Stimulated activated CD4-positive, alpha-beta T cell treated with anti-CD3 and anti-CD28 coated beads, Interleukin-15, amount 100 ng/mL, for 1 hour (primary cell): ENCODE measurements at regions not wholly inside any gene's neighbourhood (a gene's known extent, or its start where the extent isn't known, plus 50 kb on each side); places are given as distances from the start of the nearest gene placed in this dataset.

Experiments
- DNase-seq, 2 donors: peaks; one replicate each; pipeline ENCODE4 v3.0.0-alpha.2; 2020; ENCODE audit warnings: low read depth in 1 of 2, low spot score in 1 of 2

- no peak for DNase-seq
Measured at GRCh38 chr15:69784798-69785566, 312.7 kb downstream of the TLE3 start.

- DNase-seq: no peak
Measured at GRCh38 chr15:69786136-69786701, 311.5 kb downstream of the TLE3 start.

GRCh38 chr15:69787791-69788190 is 309.9 kb downstream of the TLE3 start:
- DNase-seq: no peak

- no peak for DNase-seq
Measured at GRCh38 chr15:69789648-69790393, 307.9 kb downstream of the TLE3 start.

GRCh38 chr15:69790632-69791031 is 307.1 kb downstream of the TLE3 start:
- DNase-seq: no peak

GRCh38 chr15:69792823-69793222 is 304.9 kb downstream of the TLE3 start:
- no peak for DNase-seq

GRCh38 chr15:69793431-69793780 is 304.3 kb downstream of the TLE3 start:
- no peak for DNase-seq

GRCh38 chr15:69793781-69794451 is 303.8 kb downstream of the TLE3 start:
- DNase-seq: no peak

- no peak for DNase-seq
Measured at GRCh38 chr15:69794645-69795469, 302.9 kb downstream of the TLE3 start.

- no peak for DNase-seq
Measured at GRCh38 chr15:69795601-69796000, 302.1 kb downstream of the TLE3 start.

- no peak for DNase-seq
Measured at GRCh38 chr15:69797051-69797595, 300.6 kb downstream of the TLE3 start.

GRCh38 chr15:69797615-69798014 is 300.1 kb downstream of the TLE3 start:
- no peak for DNase-seq

GRCh38 chr15:69798481-69799250 is 299.1 kb downstream of the TLE3 start:
- no peak for DNase-seq

GRCh38 chr15:69801144-69801543 is 296.6 kb downstream of the TLE3 start:
- DNase-seq: no peak

- DNase-seq: no peak
Measured at GRCh38 chr15:69802432-69802831, 295.3 kb downstream of the TLE3 start.

GRCh38 chr15:69804786-69805185 is 292.9 kb downstream of the TLE3 start:
- no peak for DNase-seq

GRCh38 chr15:69805248-69805953 is 292.3 kb downstream of the TLE3 start:
- DNase-seq: no peak

GRCh38 chr15:69806287-69806915 is 291.3 kb downstream of the TLE3 start:
- DNase-seq: no peak

GRCh38 chr15:69807721-69808120 is 290.0 kb downstream of the TLE3 start:
- DNase-seq: no peak
